Choroid plexus epithelial cell (primary cell): ENCODE measurements at regions not wholly inside any gene's neighbourhood (a gene's known extent, or its start where the extent isn't known, plus 50 kb on each side); places are given as distances from the start of the nearest gene placed in this dataset.

ENCODE experiments used
- DNase-seq: peaks from one replicate; pipeline ENCODE4 v3.0.0-alpha.2; 2010; ENCODE audit warnings: low read depth
- H3K4me3 ChIP-seq: 2 replicates; pipeline ENCODE4 v1.5.1; 2011; ENCODE audit warnings: low read depth, mild to moderate bottlenecking, control low read depth, low read length, moderate library complexity
- CTCF ChIP-seq: conservative IDR thresholded peaks from 2 replicates; pipeline ENCODE4 v1.5.1; 2011; ENCODE audit warnings: low read depth, mild to moderate bottlenecking, control low read depth, inconsistent platforms, low read length, moderate library complexity

GRCh38 chr5:167643631-167644280 lies 647.7 kb upstream of the WWC1 start:
- no peak overlapping the region for H3K4me3 ChIP-seq
- peak; percentile 61 for DNase-seq
- TF ChIP-seq CTCF, result no peak

GRCh38 chr5:167644619-167645018 lies 646.8 kb upstream of the WWC1 start:
- DNase-seq, result peak; percentile 55
- no peak for TF ChIP-seq CTCF
- H3K4me3 ChIP-seq, result no peak overlapping the region

- no peak overlapping the region for H3K4me3 ChIP-seq
- DNase-seq, result no peak
- TF ChIP-seq CTCF, result no peak
Observed at GRCh38 chr5:167649471-167649870, 642.0 kb upstream of the WWC1 start.

- no peak for TF ChIP-seq CTCF
- peak; percentile 50 for DNase-seq
- no peak overlapping the region for H3K4me3 ChIP-seq
Observed at GRCh38 chr5:167652690-167653089, 638.8 kb upstream of the WWC1 start.

GRCh38 chr5:167653645-167654106 lies 637.8 kb upstream of the WWC1 start:
- peak; percentile 49 for DNase-seq
- no peak for TF ChIP-seq CTCF
- H3K4me3 ChIP-seq, result no peak overlapping the region

GRCh38 chr5:167657016-167657415 lies 634.4 kb upstream of the WWC1 start:
- H3K4me3 ChIP-seq, result no peak overlapping the region
- no peak for TF ChIP-seq CTCF
- DNase-seq, result no peak

- peak; percentile 26 for DNase-seq
- H3K4me3 ChIP-seq, result no peak overlapping the region
- TF ChIP-seq CTCF, result no peak
Observed at GRCh38 chr5:167658889-167659288, 632.6 kb upstream of the WWC1 start.
